BE2C (cell line): ENCODE measurements at regions not wholly inside any gene's neighbourhood (a gene's known extent, or its start where the extent isn't known, plus 50 kb on each side); places are given as distances from the start of the nearest gene placed in this dataset.

Experiments
- DNase-seq: peaks from one replicate; pipeline ENCODE4 v3.0.0-alpha.2; 2020
- H3K27me3 ChIP-seq: fragments of 250-450 bp; sonication (Bioruptor Pico); 2 replicates; pipeline ENCODE4 v1.5.1; 2020; ENCODE audit warnings: mild to moderate bottlenecking
- H3K36me3 ChIP-seq: fragments of 250-450 bp; sonication (Bioruptor Pico); 2 replicates; pipeline ENCODE4 v1.5.1; 2020; ENCODE audit warnings: mild to moderate bottlenecking
- H3K4me1 ChIP-seq: fragments of 250-450 bp; sonication (Bioruptor Pico); 2 replicates; pipeline ENCODE4 v1.5.1; 2020
- H3K4me3 ChIP-seq: 2 replicates; pipeline ENCODE4 v1.5.1; 2011; ENCODE audit warnings: low read depth, low read length
- H3K9me3 ChIP-seq: fragments of 250-450 bp; sonication (Bioruptor Pico); 2 replicates; pipeline ENCODE4 v1.5.1; 2020
- TF ChIP-seq, protein P1 (sequence below): IDR thresholded peaks from 2 replicates; pipeline ENCODE4 v1.5.1; 2012; ENCODE audit warnings: mild to moderate bottlenecking, low read depth, low read length

DNA sequence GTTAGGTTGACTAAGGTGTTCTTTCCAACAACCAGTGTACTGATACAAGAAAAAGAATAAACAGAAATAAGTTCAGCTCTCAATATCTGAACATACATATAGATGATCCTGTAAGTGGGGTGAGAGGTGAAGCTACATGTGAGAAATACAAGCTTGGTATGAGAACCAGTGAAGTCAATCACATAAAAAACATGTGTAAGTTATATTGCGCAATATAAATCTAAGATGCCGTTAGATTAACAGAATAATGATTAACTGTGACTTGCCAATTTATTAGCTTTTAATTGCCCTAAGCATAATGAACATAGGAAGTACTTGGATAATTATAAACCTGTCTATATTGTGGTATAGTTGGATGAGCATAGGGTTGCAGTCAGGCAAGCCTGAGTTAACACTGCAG lies 1597.1 kb upstream of the GOT2 start:
- H3K4me1 ChIP-seq: no peaks in the 10 kb centered on the region
- no peak for DNase-seq
- H3K36me3 ChIP-seq: no peaks in the 10 kb centered on the region
- no peaks in the 10 kb centered on the region for H3K27me3 ChIP-seq
- H3K4me3 ChIP-seq: no peak overlapping the region
- no peaks in the 10 kb centered on the region; the same call in 1 of the 2 replicates for H3K9me3 ChIP-seq
- TF ChIP-seq, protein P1, sequence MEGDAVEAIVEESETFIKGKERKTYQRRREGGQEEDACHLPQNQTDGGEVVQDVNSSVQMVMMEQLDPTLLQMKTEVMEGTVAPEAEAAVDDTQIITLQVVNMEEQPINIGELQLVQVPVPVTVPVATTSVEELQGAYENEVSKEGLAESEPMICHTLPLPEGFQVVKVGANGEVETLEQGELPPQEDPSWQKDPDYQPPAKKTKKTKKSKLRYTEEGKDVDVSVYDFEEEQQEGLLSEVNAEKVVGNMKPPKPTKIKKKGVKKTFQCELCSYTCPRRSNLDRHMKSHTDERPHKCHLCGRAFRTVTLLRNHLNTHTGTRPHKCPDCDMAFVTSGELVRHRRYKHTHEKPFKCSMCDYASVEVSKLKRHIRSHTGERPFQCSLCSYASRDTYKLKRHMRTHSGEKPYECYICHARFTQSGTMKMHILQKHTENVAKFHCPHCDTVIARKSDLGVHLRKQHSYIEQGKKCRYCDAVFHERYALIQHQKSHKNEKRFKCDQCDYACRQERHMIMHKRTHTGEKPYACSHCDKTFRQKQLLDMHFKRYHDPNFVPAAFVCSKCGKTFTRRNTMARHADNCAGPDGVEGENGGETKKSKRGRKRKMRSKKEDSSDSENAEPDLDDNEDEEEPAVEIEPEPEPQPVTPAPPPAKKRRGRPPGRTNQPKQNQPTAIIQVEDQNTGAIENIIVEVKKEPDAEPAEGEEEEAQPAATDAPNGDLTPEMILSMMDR: no peak

DNA sequence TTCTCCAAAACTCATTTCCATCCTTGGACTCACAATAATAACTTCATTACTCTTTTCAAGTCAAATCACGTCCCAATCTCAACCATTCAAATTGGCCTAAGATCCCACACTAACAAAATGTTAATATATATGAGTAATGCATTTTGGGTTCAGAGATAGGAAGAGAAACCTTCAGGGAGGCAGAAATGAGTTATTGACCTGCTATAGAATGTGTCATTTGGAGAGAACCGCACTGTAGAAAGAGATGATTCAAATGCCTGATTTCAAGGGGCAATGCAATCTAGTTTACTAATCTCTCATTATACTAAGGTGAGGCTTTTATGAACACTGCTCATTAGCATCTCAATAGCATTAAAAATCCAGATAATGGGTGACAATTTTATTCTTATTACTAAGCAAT lies 1595.0 kb upstream of the GOT2 start:
- H3K9me3 ChIP-seq: no peaks in the 10 kb centered on the region; the same call in 1 of the 2 replicates
- DNase-seq: no peak

DNA sequence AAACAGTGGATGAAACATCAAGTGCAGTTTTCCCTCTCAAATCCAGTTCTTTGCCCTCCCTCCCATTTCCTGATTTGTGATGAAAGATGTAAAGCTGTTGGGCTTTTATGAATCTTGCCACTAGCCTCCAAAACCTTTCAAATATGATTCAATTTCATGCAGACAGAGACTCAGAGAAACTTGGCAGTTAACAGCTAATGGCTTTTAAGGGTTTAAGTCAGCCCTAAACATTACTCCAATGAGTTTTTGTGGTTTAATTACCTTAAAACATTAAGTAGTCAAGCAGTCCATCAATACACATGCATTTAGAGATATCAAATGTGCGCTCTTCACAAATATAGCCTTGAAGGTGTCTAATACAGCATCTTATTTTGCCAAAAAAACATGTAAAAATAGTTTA lies 1594.0 kb upstream of the GOT2 start:
- Histone ChIP-seq H3K4me1 (no peaks in the 10 kb centered on the region), H3K27me3 (no peaks in the 10 kb centered on the region), H3K9me3 (no peaks in the 10 kb centered on the region; the same call in 1 of the 2 replicates), H3K36me3 (no peaks in the 10 kb centered on the region), H3K4me3 (no peak overlapping the region)
- no peak for DNase-seq
- TF ChIP-seq, protein P1: no peak

More for the DNA sequence above, 1595.0 kb upstream of the GOT2 start:
- Histone ChIP-seq H3K4me3 (no peak overlapping the region), H3K36me3 (no peaks in the 10 kb centered on the region), H3K4me1 (no peaks in the 10 kb centered on the region), H3K27me3 (no peaks in the 10 kb centered on the region)
- TF ChIP-seq, protein P1: no peak

DNA sequence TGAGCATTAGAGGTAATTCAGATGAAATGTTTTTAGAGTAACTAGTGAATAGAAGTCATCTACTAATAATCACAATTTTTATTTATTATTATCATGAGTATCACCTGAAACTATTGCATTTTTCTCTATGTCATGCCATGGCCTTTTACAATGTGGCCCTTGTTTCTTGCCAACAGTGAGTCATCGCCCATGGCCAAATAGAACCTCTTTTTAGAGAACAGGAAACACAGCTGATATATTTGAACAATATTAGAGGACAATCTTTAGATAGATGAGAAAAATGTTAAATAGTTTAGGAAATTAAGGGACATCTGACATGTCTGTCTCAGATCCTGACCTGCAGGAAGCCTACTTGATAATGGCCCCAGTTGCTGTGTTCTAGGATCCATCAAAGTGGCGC lies 1584.4 kb upstream of the GOT2 start:
- no peak for DNase-seq
- Histone ChIP-seq H3K36me3 (no peaks in the 10 kb centered on the region), H3K4me1 (no peaks in the 10 kb centered on the region), H3K9me3 (peaks cover 6% of the 10 kb centered on the region), H3K27me3 (no peaks in the 10 kb centered on the region), H3K4me3 (no peak overlapping the region)
- TF ChIP-seq, protein P1: no peak

DNA sequence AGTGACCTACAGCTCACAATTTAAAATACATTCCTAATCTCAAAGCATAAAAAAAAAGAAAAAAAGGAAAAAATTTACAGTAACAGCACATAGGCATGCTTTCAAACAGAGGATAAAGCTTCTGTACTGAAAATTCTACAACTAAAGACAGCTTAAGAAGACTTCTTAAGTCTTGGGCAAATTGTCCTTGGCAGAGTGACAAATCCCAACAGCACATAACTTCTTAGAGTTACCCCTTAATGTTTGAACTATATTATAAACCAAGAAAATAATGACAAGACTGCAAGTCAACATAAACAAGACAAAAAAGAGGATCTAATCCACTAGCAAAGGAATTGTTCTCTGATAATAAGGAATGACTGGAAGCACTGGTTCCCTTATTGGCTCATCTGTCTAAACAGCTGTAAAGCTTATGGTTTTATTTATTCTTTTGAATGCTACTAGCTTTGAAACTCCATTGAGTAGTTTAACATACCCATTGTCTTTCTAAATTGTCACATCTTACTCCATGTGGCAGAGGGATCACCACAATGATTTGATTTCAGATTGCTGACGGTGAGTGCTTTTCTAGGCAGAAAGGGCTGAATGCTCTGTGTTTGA lies 1576.8 kb upstream of the GOT2 start:
- Histone ChIP-seq H3K27me3 (no peaks in the 10 kb centered on the region), H3K9me3 (no peaks in the 10 kb centered on the region; the same call in 1 of the 2 replicates), H3K4me3 (no peak overlapping the region), H3K4me1 (no peaks in the 10 kb centered on the region), H3K36me3 (no peaks in the 10 kb centered on the region)
- TF ChIP-seq, protein P1: no peak
- no peak for DNase-seq

DNA sequence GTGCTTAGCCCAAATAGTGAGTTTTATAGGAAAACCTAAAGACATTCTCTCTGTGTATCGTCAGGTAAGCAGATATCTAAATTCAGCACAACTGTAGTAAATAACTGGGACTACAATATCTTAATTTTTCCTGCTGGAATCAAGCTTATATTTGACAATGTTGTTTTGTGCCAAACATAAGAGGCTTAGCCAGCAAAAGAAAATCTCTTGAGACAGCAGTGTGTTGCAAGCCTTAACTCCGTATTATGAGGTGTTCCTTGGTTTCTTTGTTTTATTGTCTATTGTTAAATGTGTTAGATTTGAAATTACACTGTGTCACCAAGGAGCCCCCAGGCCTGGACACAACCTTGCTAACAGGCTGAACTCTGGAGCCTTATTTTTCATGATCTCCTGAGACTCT lies 1570.6 kb upstream of the GOT2 start:
- peaks cover 3% of the 10 kb centered on the region; the same call in 1 of the 2 replicates for H3K9me3 ChIP-seq
- TF ChIP-seq, protein P1: no peak
- H3K4me1 ChIP-seq: no peaks in the 10 kb centered on the region
- H3K27me3 ChIP-seq: no peaks in the 10 kb centered on the region
- no peak for DNase-seq
- H3K36me3 ChIP-seq: no peaks in the 10 kb centered on the region
- H3K4me3 ChIP-seq: no peak overlapping the region
